Karpas-422 (cell line): ENCODE measurements at regions not wholly inside any gene's neighbourhood (a gene's known extent, or its start where the extent isn't known, plus 50 kb on each side); places are given as distances from the start of the nearest gene placed in this dataset.

Source experiments
- DNase-seq: peaks from one replicate; pipeline ENCODE4 v3.0.0-alpha.2; 2015
- H2AFZ ChIP-seq: fragments of 200-600 bp; sonication (generic); 2 replicates; pipeline ENCODE4 v1.6.1; 2014; ENCODE audit warnings: antibody characterized with exemption, low read length, mixed read lengths
- H3K27ac ChIP-seq: fragments of 200-600 bp; sonication (generic); 2 replicates; pipeline ENCODE4 v1.5.1; 2014; ENCODE audit warnings: mild to moderate bottlenecking, low read length, moderate library complexity
- H3K27me3 ChIP-seq: fragments of 200-600 bp; sonication (generic); 2 replicates; pipeline ENCODE4 v1.6.1; 2014; ENCODE audit warnings: low read length, mixed read lengths
- H3K36me3 ChIP-seq: fragments of 200-600 bp; sonication (generic); 2 replicates; pipeline ENCODE4 v1.6.1; 2014; ENCODE audit warnings: low read length, mixed read lengths; ENCODE audit not compliant: insufficient read depth
- H3K4me1 ChIP-seq: fragments of 200-600 bp; sonication (generic); 2 replicates; pipeline ENCODE4 v1.6.1; 2014; ENCODE audit warnings: mild to moderate bottlenecking, low read length, mixed read lengths
- H3K4me2 ChIP-seq: fragments of 200-600 bp; sonication (generic); 2 replicates; pipeline ENCODE4 v1.6.1; 2014; ENCODE audit warnings: low read length, low read depth, mild to moderate bottlenecking; ENCODE audit not compliant: poor library complexity, severe bottlenecking
- H3K4me3 ChIP-seq: fragments of 200-600 bp; sonication (generic); 2 replicates; pipeline ENCODE4 v1.5.1; 2014; ENCODE audit warnings: mild to moderate bottlenecking, antibody characterized with exemption, low read length, mixed read lengths
- H3K79me2 ChIP-seq: fragments of 200-600 bp; sonication (generic); 2 replicates; pipeline ENCODE4 v1.6.1; 2014; ENCODE audit warnings: mild to moderate bottlenecking, low read length, mixed read lengths
- H3K9ac ChIP-seq: fragments of 200-600 bp; sonication (generic); 2 replicates; pipeline ENCODE4 v1.6.0; 2014; ENCODE audit warnings: low read length
- H3K9me2 ChIP-seq: fragments of 200-600 bp; sonication (generic), shearing (Covaris generic); replicated peaks from 2 replicates; pipeline ENCODE4 v1.6.0; 2014; ENCODE audit warnings: mild to moderate bottlenecking, low read length, moderate library complexity; ENCODE audit not compliant: insufficient read depth
- H3K9me3 ChIP-seq: fragments of 300-700, 200-600 bp; sonication (generic); 2 replicates; pipeline ENCODE4 v1.6.1; 2014; ENCODE audit warnings: low read length, mixed read lengths
- H4K20me1 ChIP-seq: fragments of 200-600 bp; sonication (generic); 2 replicates; pipeline ENCODE4 v1.6.1; 2014; ENCODE audit warnings: mild to moderate bottlenecking, antibody characterized with exemption, low read length, low read depth; ENCODE audit not compliant: insufficient read depth

DNA sequence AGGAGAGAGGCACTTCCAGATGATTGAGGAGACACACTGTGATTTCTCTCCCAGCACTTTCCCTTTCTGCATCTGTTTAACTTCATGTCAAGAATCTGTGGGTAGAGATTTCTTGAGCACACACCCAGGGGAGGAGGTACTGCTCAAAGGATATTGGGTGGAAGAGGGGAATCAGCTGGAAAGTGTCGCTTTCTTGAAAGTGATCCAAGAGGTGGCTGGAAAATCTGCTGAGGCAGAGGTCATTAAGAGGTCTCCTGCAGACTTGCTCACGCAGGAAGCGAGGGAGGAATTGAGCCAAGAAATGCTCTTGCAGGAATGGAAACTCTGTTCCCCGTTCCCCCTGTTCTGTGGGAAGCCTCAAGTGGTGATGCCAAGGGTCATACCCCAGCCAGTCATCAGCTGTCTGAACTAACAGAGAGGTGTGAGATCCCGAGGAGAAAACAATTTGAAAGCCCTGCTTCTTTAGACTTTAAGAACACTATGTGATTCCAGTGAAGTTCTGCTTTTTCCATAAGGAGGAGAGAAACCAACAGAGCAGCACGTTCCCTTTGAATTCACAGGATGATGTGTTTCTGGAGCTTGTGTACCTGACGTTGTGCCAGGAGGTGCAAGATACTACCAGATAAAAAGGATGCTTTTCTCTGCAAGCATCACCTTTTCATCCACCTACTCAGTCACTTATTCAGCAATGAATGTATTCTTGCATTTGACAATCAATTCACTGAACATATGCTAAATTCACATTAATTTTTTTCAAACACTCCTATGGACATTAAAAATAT is 163.4 kb upstream of the GPR12 start:
- Histone ChIP-seq H3K79me2 (no peaks in the 10 kb centered on the region), H3K36me3 (no peaks in the 10 kb centered on the region), H3K9me2 (no peaks in the 10 kb centered on the region), H3K27me3 (no peaks in the 10 kb centered on the region), H3K4me1 (no peaks in the 10 kb centered on the region), H2AFZ (no peak overlapping the region), H3K9ac (no peak overlapping the region), H3K9me3 (no peaks in the 10 kb centered on the region), H3K27ac (no peak overlapping the region), H4K20me1 (no peaks in the 10 kb centered on the region), H3K4me2 (no peak overlapping the region), H3K4me3 (no peak overlapping the region)
- no peak for DNase-seq

DNA sequence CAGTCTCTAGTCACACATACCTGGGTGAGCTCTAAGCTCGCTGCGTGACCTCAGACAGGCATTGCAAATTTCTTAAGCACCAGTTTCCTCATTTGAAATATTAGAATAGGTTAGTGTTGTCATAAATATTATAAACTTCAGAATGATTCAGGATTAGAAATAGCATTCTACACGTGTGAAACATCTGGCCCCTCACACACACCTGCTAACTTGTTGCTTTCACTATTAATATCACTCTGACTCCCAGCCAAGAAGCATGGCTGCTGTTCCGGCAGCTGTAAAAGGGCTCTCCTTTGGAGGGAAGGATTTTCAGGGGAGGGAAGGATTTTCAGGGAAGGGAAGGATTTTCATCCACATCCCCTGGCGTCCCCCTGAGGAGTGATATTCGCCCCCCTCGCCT is 161.3 kb upstream of the GPR12 start:
- H3K4me3 ChIP-seq, result no peak overlapping the region
- no peaks in the 10 kb centered on the region for H3K27me3 ChIP-seq
- no peak overlapping the region for H3K27ac ChIP-seq

DNA sequence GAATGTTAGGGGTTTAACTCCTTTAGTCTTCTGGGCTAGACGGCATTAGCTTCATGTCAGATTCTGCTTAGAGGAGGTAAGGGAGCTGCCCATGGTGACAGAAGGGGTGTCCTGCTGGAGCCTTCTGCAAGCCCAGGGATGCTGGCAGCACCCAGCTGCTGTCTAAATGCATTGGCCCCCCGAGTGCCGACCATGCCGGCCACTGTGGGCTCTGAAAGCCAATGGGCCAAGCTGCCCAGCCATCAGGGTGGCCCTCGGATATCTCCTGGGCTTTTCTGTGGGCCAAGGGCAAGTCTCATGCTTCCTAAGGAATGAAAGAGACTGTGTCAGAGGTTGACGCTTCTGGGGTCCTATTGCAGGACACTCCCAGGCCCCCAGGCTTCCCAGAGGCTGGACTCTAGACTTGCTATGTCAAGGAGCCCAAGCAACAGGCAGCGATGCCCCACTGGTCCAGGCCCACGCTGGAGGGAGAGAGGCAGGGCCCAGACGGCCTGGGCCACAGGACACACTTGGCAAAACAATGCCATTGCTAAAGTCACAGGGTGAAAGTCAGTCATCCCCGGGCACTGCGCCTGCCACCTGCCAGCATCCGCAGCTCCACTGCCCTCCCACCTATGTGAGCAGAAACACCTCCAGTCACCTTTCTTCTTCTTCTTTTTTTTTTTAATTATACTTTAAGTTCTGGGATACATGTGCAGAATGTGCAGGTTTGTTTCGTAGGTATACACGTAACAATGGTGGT is 160.2 kb upstream of the GPR12 start:
- H3K9me2 ChIP-seq, result no peaks in the 10 kb centered on the region

More for the DNA sequence above, 161.3 kb upstream of the GPR12 start:
- no peaks in the 10 kb centered on the region for H3K9me3 ChIP-seq
- no peak overlapping the region for H2AFZ ChIP-seq
- no peaks in the 10 kb centered on the region for H3K9me2 ChIP-seq
- no peaks in the 10 kb centered on the region for H3K4me1 ChIP-seq
- H3K9ac ChIP-seq, result no peak overlapping the region
- H3K36me3 ChIP-seq, result no peaks in the 10 kb centered on the region
- H3K4me2 ChIP-seq, result no peak overlapping the region
- no peaks in the 10 kb centered on the region for H3K79me2 ChIP-seq
- DNase-seq, result no peak
- H4K20me1 ChIP-seq, result no peaks in the 10 kb centered on the region

DNA sequence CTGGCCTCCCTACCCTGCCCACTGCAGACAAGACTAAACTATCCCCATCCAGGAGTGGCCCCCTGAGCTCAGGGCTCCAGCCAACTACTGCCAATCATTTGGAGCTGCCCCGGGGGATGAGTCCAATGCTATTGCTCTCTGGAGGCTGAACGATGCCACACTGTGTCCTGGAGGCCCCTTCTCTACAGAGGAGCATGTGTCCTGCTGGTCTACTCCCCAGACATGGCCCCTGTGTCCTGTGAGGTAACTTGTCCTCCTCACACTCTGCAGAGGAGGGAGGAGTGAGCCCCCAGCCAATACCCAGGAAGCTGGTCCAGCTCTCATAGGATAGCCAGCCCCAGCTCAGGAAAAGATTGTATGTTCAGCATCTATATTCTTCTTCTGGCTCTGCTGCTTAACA is 159.1 kb upstream of the GPR12 start:
- no peak overlapping the region for H3K27ac ChIP-seq
- H3K9me2 ChIP-seq, result no peaks in the 10 kb centered on the region
- H3K4me3 ChIP-seq, result no peak overlapping the region
- H4K20me1 ChIP-seq, result no peaks in the 10 kb centered on the region
- no peaks in the 10 kb centered on the region for H3K79me2 ChIP-seq
- H3K36me3 ChIP-seq, result no peaks in the 10 kb centered on the region
- H3K9me3 ChIP-seq, result no peaks in the 10 kb centered on the region
- no peak overlapping the region for H2AFZ ChIP-seq
- H3K4me2 ChIP-seq, result no peak overlapping the region
- H3K9ac ChIP-seq, result no peak overlapping the region
- DNase-seq, result no peak
- no peaks in the 10 kb centered on the region for H3K27me3 ChIP-seq
- H3K4me1 ChIP-seq, result no peaks in the 10 kb centered on the region

More for the DNA sequence above, 160.2 kb upstream of the GPR12 start:
- no peaks in the 10 kb centered on the region for H3K27me3 ChIP-seq
- H3K4me3 ChIP-seq, result no peak overlapping the region
- no peaks in the 10 kb centered on the region for H3K9me3 ChIP-seq
- no peak overlapping the region for H3K4me2 ChIP-seq
- no peaks in the 10 kb centered on the region for H3K4me1 ChIP-seq
- H4K20me1 ChIP-seq, result no peaks in the 10 kb centered on the region
- no peak overlapping the region for H3K9ac ChIP-seq
- H3K36me3 ChIP-seq, result no peaks in the 10 kb centered on the region
- DNase-seq, result no peak
- no peak overlapping the region for H3K27ac ChIP-seq
- H2AFZ ChIP-seq, result no peak overlapping the region
- H3K79me2 ChIP-seq, result no peaks in the 10 kb centered on the region

DNA sequence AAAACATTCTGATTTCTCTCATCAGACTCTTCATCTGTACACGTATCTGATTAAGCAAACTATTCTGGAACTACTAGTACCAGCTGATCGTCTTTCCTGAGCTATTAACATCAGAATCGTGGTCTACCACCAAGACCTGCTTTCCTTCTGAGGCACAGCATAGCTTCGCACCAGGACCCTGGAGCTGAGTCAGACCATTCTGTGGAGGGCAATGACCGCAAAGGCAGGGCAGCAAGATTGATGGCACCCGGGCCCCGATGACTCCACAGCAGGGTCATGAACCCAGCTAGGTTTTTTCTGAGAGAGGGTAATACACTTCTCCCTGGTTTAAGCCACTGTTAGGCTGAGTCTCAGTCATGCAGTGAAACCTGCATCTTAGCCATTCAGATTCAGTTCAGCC is 158.7 kb upstream of the GPR12 start:
- no peak for DNase-seq
- Histone ChIP-seq H3K27me3 (no peaks in the 10 kb centered on the region), H4K20me1 (no peaks in the 10 kb centered on the region), H3K9me3 (no peaks in the 10 kb centered on the region), H3K27ac (no peak overlapping the region), H3K4me2 (no peak overlapping the region), H2AFZ (no peak overlapping the region), H3K9me2 (no peaks in the 10 kb centered on the region), H3K4me1 (no peaks in the 10 kb centered on the region), H3K79me2 (no peaks in the 10 kb centered on the region), H3K9ac (no peak overlapping the region), H3K4me3 (no peak overlapping the region), H3K36me3 (no peaks in the 10 kb centered on the region)

DNA sequence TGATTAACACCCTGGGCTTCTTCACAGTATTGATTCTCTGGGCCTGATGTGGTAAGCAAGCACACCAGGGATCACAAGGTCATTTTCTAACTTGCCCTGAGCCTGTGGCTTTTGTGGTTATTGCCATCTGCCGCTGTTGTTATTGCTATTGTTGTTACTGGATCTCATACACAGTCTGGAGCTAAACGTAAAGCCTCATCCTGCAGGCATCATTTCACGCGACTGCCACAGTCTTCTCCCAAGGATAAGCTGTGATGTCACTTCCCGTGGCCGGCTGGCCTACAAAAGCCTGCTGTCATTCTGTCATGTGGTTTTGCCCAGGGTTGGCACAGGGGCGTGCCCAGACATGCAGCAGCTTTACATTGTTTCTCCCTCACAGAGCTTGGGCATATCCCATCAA is 154.0 kb upstream of the GPR12 start:
- H3K36me3 ChIP-seq, result no peaks in the 10 kb centered on the region
- H3K27ac ChIP-seq, result no peak overlapping the region
- H3K4me2 ChIP-seq, result no peak overlapping the region
- H3K4me3 ChIP-seq, result no peak overlapping the region
- no peaks in the 10 kb centered on the region for H3K4me1 ChIP-seq
- no peak for DNase-seq
- H3K79me2 ChIP-seq, result no peaks in the 10 kb centered on the region
- H3K9me2 ChIP-seq, result no peaks in the 10 kb centered on the region
- no peaks in the 10 kb centered on the region for H4K20me1 ChIP-seq
- no peak overlapping the region for H2AFZ ChIP-seq
- H3K27me3 ChIP-seq, result no peaks in the 10 kb centered on the region
- no peaks in the 10 kb centered on the region for H3K9me3 ChIP-seq
- no peak overlapping the region for H3K9ac ChIP-seq

DNA sequence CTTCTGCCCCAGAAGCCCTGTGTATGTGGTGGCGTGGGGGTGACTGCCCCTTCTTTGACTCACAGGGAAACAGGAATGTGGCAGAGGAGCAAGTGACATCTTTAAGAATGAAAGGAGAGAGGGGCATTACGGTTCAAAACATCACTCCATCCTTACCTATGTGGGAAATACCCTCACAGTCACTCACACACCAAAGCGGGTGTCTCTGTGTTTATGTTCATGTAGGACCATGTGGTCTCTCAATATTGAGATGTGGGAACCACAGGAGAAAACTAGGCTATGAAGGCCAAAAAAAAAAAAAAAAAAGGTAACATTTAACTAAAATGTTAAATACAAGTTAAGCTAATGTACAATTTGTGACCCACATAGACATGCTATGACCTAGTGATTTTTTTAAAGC is 153.6 kb upstream of the GPR12 start:
- Histone ChIP-seq H3K9me2 (no peaks in the 10 kb centered on the region), H4K20me1 (no peaks in the 10 kb centered on the region), H3K9ac (no peak overlapping the region), H3K4me1 (no peaks in the 10 kb centered on the region), H3K79me2 (no peaks in the 10 kb centered on the region), H2AFZ (no peak overlapping the region), H3K36me3 (no peaks in the 10 kb centered on the region), H3K4me2 (no peak overlapping the region), H3K4me3 (no peak overlapping the region), H3K9me3 (no peaks in the 10 kb centered on the region), H3K27me3 (no peaks in the 10 kb centered on the region), H3K27ac (no peak overlapping the region)
- DNase-seq, result no peak

DNA sequence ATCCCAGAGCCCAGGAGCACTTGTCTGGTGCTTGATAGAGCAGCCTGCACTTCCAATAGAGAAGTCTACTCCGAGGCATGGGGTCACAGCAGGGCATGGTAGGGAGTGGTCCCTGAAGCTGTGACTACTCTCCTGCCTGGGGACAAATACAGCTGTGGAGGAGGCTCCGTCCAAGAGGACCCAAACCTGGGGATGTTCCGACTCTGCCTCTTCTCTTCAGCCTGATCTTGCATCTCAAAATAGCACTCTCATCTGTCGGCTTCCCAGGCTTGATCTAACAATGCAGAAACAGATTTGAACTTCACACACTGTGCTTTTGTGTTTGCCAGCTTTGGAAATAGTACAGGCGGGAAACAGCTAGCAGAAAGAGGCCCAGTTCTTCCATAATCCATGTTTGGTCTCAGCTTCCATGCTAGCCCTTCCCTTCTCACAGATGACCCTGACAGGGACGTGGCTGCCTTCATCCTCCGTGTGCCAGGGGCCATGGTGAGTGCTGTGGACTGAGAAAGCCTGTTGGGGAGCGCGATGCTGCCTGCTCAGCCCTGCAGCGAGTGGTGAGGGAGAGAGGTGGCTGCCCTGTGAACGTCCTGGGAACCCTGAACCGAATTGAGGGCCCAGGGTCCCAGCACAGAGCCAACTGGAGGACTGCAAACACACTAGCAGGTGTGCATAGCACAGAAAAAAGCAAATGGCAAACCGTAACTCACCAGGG is 150.3 kb upstream of the GPR12 start:
- no peak overlapping the region for H3K4me2 ChIP-seq
- H3K4me3 ChIP-seq, result no peak overlapping the region
- H3K9me2 ChIP-seq, result no peaks in the 10 kb centered on the region
- H3K79me2 ChIP-seq, result no peaks in the 10 kb centered on the region
- H3K27me3 ChIP-seq, result no peaks in the 10 kb centered on the region
- no peak overlapping the region for H2AFZ ChIP-seq
- no peak overlapping the region for H3K27ac ChIP-seq
- H3K9me3 ChIP-seq, result no peaks in the 10 kb centered on the region
- H4K20me1 ChIP-seq, result no peaks in the 10 kb centered on the region
- H3K9ac ChIP-seq, result no peak overlapping the region
- H3K4me1 ChIP-seq, result no peaks in the 10 kb centered on the region
- no peaks in the 10 kb centered on the region for H3K36me3 ChIP-seq
- DNase-seq, result no peak
